GM12878 (cell line): ENCODE measurements at regions not wholly inside any gene's neighbourhood (a gene's known extent, or its start where the extent isn't known, plus 50 kb on each side); places are given as distances from the start of the nearest gene placed in this dataset.

Experiments used
- BMI1 ChIP-seq: fragments of 450-650 bp; IDR thresholded peaks from 2 replicates; pipeline ENCODE4 v1.6.1; 2016; ENCODE audit warnings: mild to moderate bottlenecking, moderate library complexity, borderline replicate concordance
- CEBPZ ChIP-seq: fragments of 150-350 bp; IDR thresholded peaks from 2 replicates; pipeline ENCODE4 v1.6.1; 2016; ENCODE audit warnings: low read depth, low read length
- CTCF ChIP-seq, 3 experiments: IDR thresholded peaks in 2 of 3; conservative IDR thresholded peaks in 1 of 3; 2 replicates each; pipeline ENCODE4 v1.5.1; 2011; ENCODE audit warnings: low read depth in 3 of 3, low read length in 3 of 3, mild to moderate bottlenecking in 3 of 3, control low read depth in 2 of 3, moderate library complexity in 2 of 3, inconsistent platforms in 1 of 3, mixed read lengths in 1 of 3; ENCODE audit not compliant: control insufficient read depth in 2 of 3, insufficient read depth in 1 of 3; ENCODE audit errors: extremely low read depth in 1 of 3
- EGR1 ChIP-seq, 2 experiments: IDR thresholded peaks; 1 replicate in 1 of 2; 2 replicates in 1 of 2; pipeline ENCODE4 v1.6.1; 2011 to 2012; ENCODE audit warnings: low read depth in 2 of 2, low read length in 2 of 2, borderline replicate concordance in 1 of 2, mild to moderate bottlenecking in 1 of 2, moderate library complexity in 1 of 2
- EP300 ChIP-seq, 2 experiments: fragments of 150-350 bp in 1 of 2; IDR thresholded peaks; 2 replicates each; pipeline ENCODE4 v1.6.1; 2011 to 2012; ENCODE audit warnings: low read depth in 2 of 2, low read length in 2 of 2, borderline replicate concordance in 1 of 2, improper control_type of control experiment in 1 of 2, inconsistent platforms in 1 of 2; ENCODE audit not compliant: control insufficient read depth in 1 of 2
- HDAC2 ChIP-seq: fragments of 200-600 bp; sonication (generic); IDR thresholded peaks from 2 replicates; pipeline ENCODE4 v1.6.1; 2017
- IKZF2 ChIP-seq, 2 experiments: fragments of 450-650 bp; IDR thresholded peaks; 2 replicates each; pipeline ENCODE4 v1.6.1; 2017; ENCODE audit warnings: mild to moderate bottlenecking in 2 of 2, moderate library complexity in 2 of 2
- MAX ChIP-seq: IDR thresholded peaks from 2 replicates; pipeline ENCODE4 v1.6.1; 2012; ENCODE audit warnings: low read depth, low read length, improper control_type of control experiment
- POLR2A ChIP-seq: IDR thresholded peaks from 2 replicates; pipeline ENCODE4 v1.6.1; 2011; ENCODE audit warnings: low read depth, mild to moderate bottlenecking, low read length
- REST ChIP-seq: IDR thresholded peaks from 2 replicates; pipeline ENCODE4 v1.6.1; 2012; ENCODE audit warnings: mild to moderate bottlenecking, low read depth, low read length
- SRF ChIP-seq, 2 experiments: IDR thresholded peaks; 2 replicates each; pipeline ENCODE4 v1.6.1; 2011; ENCODE audit warnings: low read depth in 2 of 2, low read length in 2 of 2, mild to moderate bottlenecking in 1 of 2, moderate library complexity in 1 of 2
- ZNF274 ChIP-seq: IDR thresholded peaks from one replicate; pipeline ENCODE4 v1.8.0; 2011; ENCODE audit not compliant: insufficient read length, insufficient read depth

- no peak for TF ChIP-seq REST
- no peak for TF ChIP-seq MAX
- no peak for TF ChIP-seq CTCF (IDR thresholded peaks at IDR 0.05 in 2 of 3, conservative IDR thresholded peaks at IDR 0.05 in 1 of 3; ENCODE audit: control insufficient read depth in 2 of 3, extremely low read depth in 1 of 3, insufficient read depth in 1 of 3, low read depth in 3 of 3, low read length in 3 of 3)
- no peak for TF ChIP-seq HDAC2
- no peak for TF ChIP-seq EP300 (IDR thresholded peaks at IDR 0.05; ENCODE audit: borderline replicate concordance in 1 of 2, control insufficient read depth in 1 of 2, low read depth in 2 of 2, low read length in 2 of 2)
- no peak for TF ChIP-seq BMI1
- no peak for TF ChIP-seq IKZF2 (IDR thresholded peaks at IDR 0.05)
- TF ChIP-seq POLR2A: no peak
- TF ChIP-seq ZNF274: no peak
- TF ChIP-seq CEBPZ: no peak
- no peak for TF ChIP-seq EGR1 (IDR thresholded peaks at IDR 0.05; ENCODE audit: borderline replicate concordance in 1 of 2, low read depth in 2 of 2, low read length in 2 of 2)
- TF ChIP-seq SRF (IDR thresholded peaks at IDR 0.05; ENCODE audit: low read depth in 2 of 2, low read length in 2 of 2): no peak
Measured at GRCh38 chr18:72075040-72075439, 469.1 kb downstream of the CBLN2 start.
